Coronary artery (tissue), 2 donors: ENCODE measurements at regions not wholly inside any gene's neighbourhood (a gene's known extent, or its start where the extent isn't known, plus 50 kb on each side); places are given as distances from the start of the nearest gene placed in this dataset.
"Not testable (repeated sequence)": the region's sequence is repeated elsewhere in the genome, so short reads cannot be mapped to it uniquely, and the experiment has no call there.

Source experiments
- DNase-seq: peaks from one replicate; pipeline ENCODE4 v3.0.0-alpha.2; 2017; ENCODE audit warnings: low spot score
- H3K27ac ChIP-seq, 2 donors: fragments of 200-600 bp; sonication (generic); one replicate each; pipeline ENCODE4 v1.5.1; 2016 to 2019
- H3K4me3 ChIP-seq: fragments of 200-600 bp; sonication (generic); 2 replicates; pipeline ENCODE4 v1.5.1; 2016; ENCODE audit warnings: mild to moderate bottlenecking, moderate library complexity
- CTCF ChIP-seq: fragments of 200-600 bp; sonication (generic); IDR thresholded peaks from one replicate; pipeline ENCODE4 v1.5.1; 2019; ENCODE audit warnings: antibody characterized with exemption

- H3K27ac ChIP-seq: no peak overlapping the region
- no peak for DNase-seq
- no peak for TF ChIP-seq CTCF
- no peak overlapping the region for H3K4me3 ChIP-seq
These were observed 406.9 kb upstream of the PRKCQ start for GRCh38 chr10:6986927-6987326.

- no peak overlapping the region for H3K27ac ChIP-seq
- H3K4me3 ChIP-seq: no peak overlapping the region
- no peak for DNase-seq
- TF ChIP-seq CTCF: no peak
These were observed 405.6 kb upstream of the PRKCQ start for GRCh38 chr10:6985644-6986043.

GRCh38 chr10:6984971-6985370, 404.9 kb upstream of the PRKCQ start:
- Histone ChIP-seq H3K27ac (no peak overlapping the region), H3K4me3 (no peak overlapping the region)
- TF ChIP-seq CTCF: no peak
- no peak for DNase-seq

GRCh38 chr10:6984016-6984415, 403.9 kb upstream of the PRKCQ start:
- H3K4me3 ChIP-seq, H3K27ac ChIP-seq, DNase-seq: not testable (repeated sequence)

- no peak for TF ChIP-seq CTCF
- no peak for DNase-seq
These were observed 400.3 kb upstream of the PRKCQ start for GRCh38 chr10:6980353-6980752.

GRCh38 chr10:6979371-6979770, 399.3 kb upstream of the PRKCQ start:
- no peak for DNase-seq
- Histone ChIP-seq H3K27ac (no peak overlapping the region), H3K4me3 (no peak overlapping the region)
- no peak for TF ChIP-seq CTCF

More at GRCh38 chr10:6980353-6980752, 400.3 kb upstream of the PRKCQ start:
- no peak overlapping the region for H3K27ac ChIP-seq
- H3K4me3 ChIP-seq: no peak overlapping the region

- DNase-seq: no peak
- no peak for TF ChIP-seq CTCF
- no peak overlapping the region for H3K4me3 ChIP-seq
- H3K27ac ChIP-seq: no peak overlapping the region
These were observed 398.1 kb upstream of the PRKCQ start for GRCh38 chr10:6978187-6978627.
